Panc1 (cell line): ENCODE measurements at regions not wholly inside any gene's neighbourhood (a gene's known extent, or its start where the extent isn't known, plus 50 kb on each side); places are given as distances from the start of the nearest gene placed in this dataset.

ENCODE experiments used
- ATAC-seq: fragments of 200-7000 bp; cut with Tn5 transposase; 2 replicates; pipeline ENCODE4 v1.9.1; 2020; ENCODE audit warnings: mild to moderate bottlenecking, moderate library complexity
- BruUV-seq: library from RNA; stranded (reverse); fragments of 400-500 nt; replicated peaks from 2 replicates; lab custom pipeline; 2021; lab: Mats Ljungman, UMichigan
- CTCF ChIA-PET: fragments of 300-600 bp; sonication (Branson Sonifier 250); formaldehyde crosslinking; loops from one replicate; lab custom pipeline; 2022; ENCODE audit warnings: antibody characterized with exemption; lab: Charles Lee
- POLR2A ChIA-PET: fragments of 300-600 bp; sonication (Branson Sonifier 250); formaldehyde crosslinking; loops from one replicate; lab custom pipeline; 2022; ENCODE audit warnings: antibody characterized with exemption; lab: Charles Lee
- DNase-seq: peaks from one replicate; pipeline ENCODE4 v3.0.0-alpha.2; 2010; ENCODE audit warnings: low read depth, low spot score
- H3K27ac ChIP-seq: 2 replicates; pipeline ENCODE4 v1.5.1; 2011; ENCODE audit warnings: mild to moderate bottlenecking, low read length, inconsistent platforms
- H3K27me3 ChIP-seq: fragments of 200-500 bp; sonication (Bioruptor generic); 2 replicates; pipeline ENCODE4 v1.6.0; 2014; ENCODE audit warnings: low read length, inconsistent platforms; ENCODE audit not compliant: control insufficient read depth, insufficient read depth
- H3K36me3 ChIP-seq: fragments of 200-500 bp; sonication (Bioruptor generic); 2 replicates; pipeline ENCODE4 v1.5.1; 2014; ENCODE audit warnings: inconsistent platforms, mild to moderate bottlenecking, low read length, moderate library complexity; ENCODE audit not compliant: control insufficient read depth, insufficient read depth
- H3K4me1 ChIP-seq: 2 replicates; pipeline ENCODE4 v1.5.1; 2011; ENCODE audit warnings: inconsistent platforms, mild to moderate bottlenecking, low read length, moderate library complexity; ENCODE audit not compliant: control insufficient read depth, insufficient read depth
- H3K4me3 ChIP-seq, 2 experiments: 2 replicates each; pipeline ENCODE4 v1.5.1; 2011 to 2012; ENCODE audit warnings: low read depth in 2 of 2, low read length in 2 of 2, mild to moderate bottlenecking in 2 of 2, inconsistent platforms in 1 of 2, moderate library complexity in 1 of 2
- H3K9me3 ChIP-seq: fragments of 200-500 bp; sonication (Bioruptor generic); 2 replicates; pipeline ENCODE4 v1.5.1; 2014; ENCODE audit warnings: low read depth, mild to moderate bottlenecking, inconsistent platforms, low read length, moderate library complexity; ENCODE audit not compliant: control insufficient read depth, insufficient read depth
- POLR2AphosphoS5 ChIP-seq: IDR thresholded peaks from 2 replicates; pipeline ENCODE4 v1.6.1; 2012; ENCODE audit warnings: mild to moderate bottlenecking, low read depth, low read length, moderate library complexity
- SIN3A ChIP-seq: IDR thresholded peaks from 2 replicates; pipeline ENCODE4 v1.6.1; 2012; ENCODE audit warnings: low read depth, mild to moderate bottlenecking, low read length, moderate library complexity, borderline replicate concordance; ENCODE audit not compliant: insufficient read depth
- TCF7L2 ChIP-seq: IDR thresholded peaks from 2 replicates; pipeline ENCODE4 v1.6.1; 2011; ENCODE audit warnings: mild to moderate bottlenecking, low read depth, low read length, inconsistent platforms
- in situ Hi-C: cut with HindIII; loops from 2 replicates; pipeline ENCODE4 v1.10.0; 2016; ENCODE audit warnings: low sequenced_read_pairs, low pct_unique_long_range_greater_than_20kb
- intact Hi-C: fragments of 100-400 bp; cut with micrococcal nuclease; formaldehyde crosslinking; loops from one replicate; pipeline ENCODE4 v1.10.0; 2022; ENCODE audit not compliant: unreplicated experiment
- TF ChIP-seq, protein P1 (sequence below), 2 experiments: IDR thresholded peaks; 2 replicates each; pipeline ENCODE4 v1.6.1; 2011 to 2012; ENCODE audit warnings: low read depth in 2 of 2, control low read depth in 1 of 2, low read length in 1 of 2, mild to moderate bottlenecking in 1 of 2, moderate library complexity in 1 of 2; ENCODE audit not compliant: insufficient read depth in 1 of 2
- TF ChIP-seq, protein P2 (sequence below): fragments of 450-650 bp; IDR thresholded peaks from 2 replicates; pipeline ENCODE4 v1.5.1; 2017; ENCODE audit warnings: mild to moderate bottlenecking

DNA sequence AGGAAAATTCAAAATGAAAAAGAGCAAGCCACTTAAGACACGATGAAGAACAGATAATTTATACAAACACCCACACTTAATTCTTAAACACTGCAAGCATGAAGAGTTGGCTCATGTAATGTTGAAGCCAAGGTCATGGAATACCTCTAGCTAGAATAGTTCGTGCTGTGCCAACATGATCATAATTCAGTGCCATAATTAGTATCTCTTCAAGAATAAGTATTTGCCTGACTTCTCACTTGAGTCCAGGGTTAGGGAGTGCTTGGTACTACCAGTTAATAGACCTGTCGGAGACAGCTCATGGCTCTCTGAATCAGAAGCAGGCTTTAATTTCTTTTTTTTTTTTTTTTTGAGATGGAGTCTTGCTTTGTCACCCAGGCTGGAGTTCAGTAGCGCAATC is 206.3 kb downstream of the UNC5CL start:
- H3K36me3 ChIP-seq: no peaks in the 10 kb centered on the region
- no peak overlapping the region for H3K4me3 ChIP-seq
- intact Hi-C loops (no loop called here), in situ Hi-C loops (no loop called here)
- CTCF ChIA-PET: interaction anchor here (0.6 kb wide), 1 partner anchor 283 kb away, joined by 9 read pairs; no protein-coding TSS in a partner anchor
- no peaks in the 10 kb centered on the region for H3K9me3 ChIP-seq
- no peaks in the 10 kb centered on the region for H3K4me1 ChIP-seq
- no peak for TF ChIP-seq POLR2AphosphoS5
- TF ChIP-seq SIN3A: no peak
- no peak for TF ChIP-seq TCF7L2
- TF ChIP-seq, protein P1, sequence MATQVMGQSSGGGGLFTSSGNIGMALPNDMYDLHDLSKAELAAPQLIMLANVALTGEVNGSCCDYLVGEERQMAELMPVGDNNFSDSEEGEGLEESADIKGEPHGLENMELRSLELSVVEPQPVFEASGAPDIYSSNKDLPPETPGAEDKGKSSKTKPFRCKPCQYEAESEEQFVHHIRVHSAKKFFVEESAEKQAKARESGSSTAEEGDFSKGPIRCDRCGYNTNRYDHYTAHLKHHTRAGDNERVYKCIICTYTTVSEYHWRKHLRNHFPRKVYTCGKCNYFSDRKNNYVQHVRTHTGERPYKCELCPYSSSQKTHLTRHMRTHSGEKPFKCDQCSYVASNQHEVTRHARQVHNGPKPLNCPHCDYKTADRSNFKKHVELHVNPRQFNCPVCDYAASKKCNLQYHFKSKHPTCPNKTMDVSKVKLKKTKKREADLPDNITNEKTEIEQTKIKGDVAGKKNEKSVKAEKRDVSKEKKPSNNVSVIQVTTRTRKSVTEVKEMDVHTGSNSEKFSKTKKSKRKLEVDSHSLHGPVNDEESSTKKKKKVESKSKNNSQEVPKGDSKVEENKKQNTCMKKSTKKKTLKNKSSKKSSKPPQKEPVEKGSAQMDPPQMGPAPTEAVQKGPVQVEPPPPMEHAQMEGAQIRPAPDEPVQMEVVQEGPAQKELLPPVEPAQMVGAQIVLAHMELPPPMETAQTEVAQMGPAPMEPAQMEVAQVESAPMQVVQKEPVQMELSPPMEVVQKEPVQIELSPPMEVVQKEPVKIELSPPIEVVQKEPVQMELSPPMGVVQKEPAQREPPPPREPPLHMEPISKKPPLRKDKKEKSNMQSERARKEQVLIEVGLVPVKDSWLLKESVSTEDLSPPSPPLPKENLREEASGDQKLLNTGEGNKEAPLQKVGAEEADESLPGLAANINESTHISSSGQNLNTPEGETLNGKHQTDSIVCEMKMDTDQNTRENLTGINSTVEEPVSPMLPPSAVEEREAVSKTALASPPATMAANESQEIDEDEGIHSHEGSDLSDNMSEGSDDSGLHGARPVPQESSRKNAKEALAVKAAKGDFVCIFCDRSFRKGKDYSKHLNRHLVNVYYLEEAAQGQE (IDR thresholded peaks at IDR 0.05; ENCODE audit: insufficient read depth in 1 of 2, low read depth in 2 of 2, low read length in 1 of 2): no peak
- TF ChIP-seq, protein P2, sequence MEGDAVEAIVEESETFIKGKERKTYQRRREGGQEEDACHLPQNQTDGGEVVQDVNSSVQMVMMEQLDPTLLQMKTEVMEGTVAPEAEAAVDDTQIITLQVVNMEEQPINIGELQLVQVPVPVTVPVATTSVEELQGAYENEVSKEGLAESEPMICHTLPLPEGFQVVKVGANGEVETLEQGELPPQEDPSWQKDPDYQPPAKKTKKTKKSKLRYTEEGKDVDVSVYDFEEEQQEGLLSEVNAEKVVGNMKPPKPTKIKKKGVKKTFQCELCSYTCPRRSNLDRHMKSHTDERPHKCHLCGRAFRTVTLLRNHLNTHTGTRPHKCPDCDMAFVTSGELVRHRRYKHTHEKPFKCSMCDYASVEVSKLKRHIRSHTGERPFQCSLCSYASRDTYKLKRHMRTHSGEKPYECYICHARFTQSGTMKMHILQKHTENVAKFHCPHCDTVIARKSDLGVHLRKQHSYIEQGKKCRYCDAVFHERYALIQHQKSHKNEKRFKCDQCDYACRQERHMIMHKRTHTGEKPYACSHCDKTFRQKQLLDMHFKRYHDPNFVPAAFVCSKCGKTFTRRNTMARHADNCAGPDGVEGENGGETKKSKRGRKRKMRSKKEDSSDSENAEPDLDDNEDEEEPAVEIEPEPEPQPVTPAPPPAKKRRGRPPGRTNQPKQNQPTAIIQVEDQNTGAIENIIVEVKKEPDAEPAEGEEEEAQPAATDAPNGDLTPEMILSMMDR: no peak
- H3K27ac ChIP-seq: no peak overlapping the region
- no peak for DNase-seq
- BruUV-seq: no TSS peak
- POLR2A ChIA-PET: interaction anchor here (0.6 kb wide), 1 partner anchor 880 kb away, joined by 3 read pairs; no protein-coding TSS in a partner anchor
- H3K27me3 ChIP-seq: peaks cover 15% of the 10 kb centered on the region; the same call in 1 of the 2 replicates
- no peak for ATAC-seq

DNA sequence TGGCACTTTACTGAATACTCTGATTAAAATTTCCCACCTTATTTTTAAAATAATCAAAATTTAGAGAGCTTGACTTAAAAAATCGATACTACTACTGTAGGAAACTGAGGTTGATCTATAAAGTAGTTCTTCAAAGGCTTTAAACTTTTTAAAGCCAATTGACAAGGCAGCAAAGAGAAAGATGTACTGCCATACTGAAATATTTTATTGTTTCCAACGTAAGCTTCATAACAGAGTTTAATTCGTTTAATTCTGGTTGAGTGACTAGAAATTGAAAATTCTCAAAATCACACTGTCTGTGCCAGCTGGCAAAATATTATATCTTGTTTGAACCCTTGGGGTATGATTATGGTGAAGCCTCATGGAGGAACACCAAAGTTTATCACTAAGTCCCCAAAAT is 207.6 kb downstream of the UNC5CL start:
- TF ChIP-seq, protein P2: no peak
- TF ChIP-seq TCF7L2: no peak
- TF ChIP-seq, protein P1 (IDR thresholded peaks at IDR 0.05; ENCODE audit: insufficient read depth in 1 of 2, low read depth in 2 of 2, low read length in 1 of 2): no peak
- no peak for TF ChIP-seq POLR2AphosphoS5
- TF ChIP-seq SIN3A: no peak
- no peak for ATAC-seq
- no peaks in the 10 kb centered on the region for H3K9me3 ChIP-seq
- H3K36me3 ChIP-seq: no peaks in the 10 kb centered on the region
- BruUV-seq: no TSS peak
- in situ Hi-C loops (no loop called here), intact Hi-C loops (no loop called here)
- no peak for DNase-seq
- H3K4me1 ChIP-seq: no peaks in the 10 kb centered on the region
- POLR2A ChIA-PET: no interaction called here
- no peak overlapping the region for H3K4me3 ChIP-seq
- CTCF ChIA-PET: no interaction called here
- H3K27me3 ChIP-seq: peaks cover 5% of the 10 kb centered on the region; the same call in 1 of the 2 replicates
- H3K27ac ChIP-seq: no peak overlapping the region
